H1 (cell line): ENCODE measurements at regions not wholly inside any gene's neighbourhood (a gene's known extent, or its start where the extent isn't known, plus 50 kb on each side); places are given as distances from the start of the nearest gene placed in this dataset.

ENCODE experiments used
- CTCF ChIA-PET: fragments of 300-600 bp; sonication (Branson Sonifier 250); formaldehyde crosslinking; loops from one replicate; lab custom pipeline; 2021; ENCODE audit not compliant: partially characterized antibody; lab: Charles Lee
- POLR2A ChIA-PET: fragments of 300-600 bp; sonication (Branson Sonifier 250); formaldehyde crosslinking; loops from one replicate; lab custom pipeline; 2021; ENCODE audit warnings: inconsistent platforms; ENCODE audit not compliant: partially characterized antibody; lab: Charles Lee
- DNase-seq, 2 experiments: peaks; one replicate each; pipeline versions ENCODE4 v3.0.0 to v3.0.0-alpha.2; 2010 to 2022; ENCODE audit warnings: low spot score in 2 of 2, low read depth in 1 of 2, mixed read lengths in 1 of 2
- FAIRE-seq: peaks from 2 replicates; lab custom pipeline; 2011; peaks lifted over from hg19 to GRCh38; lab: Jason Lieb, UNC
- H2AFZ ChIP-seq: 2 replicates; pipeline ENCODE4 v1.8.1; 2012; ENCODE audit warnings: low read length, inconsistent platforms
- H2AK5ac ChIP-seq: 2 replicates; pipeline ENCODE4 v1.6.1; 2013; ENCODE audit warnings: low read depth, low read length
- H2BK120ac ChIP-seq: replicated peaks from 2 replicates; pipeline ENCODE3; 2013; ENCODE audit warnings: low read depth, low read length, inconsistent platforms
- H2BK12ac ChIP-seq: 2 replicates; pipeline ENCODE4 v1.6.1; 2013; ENCODE audit warnings: low read depth, low read length
- H2BK15ac ChIP-seq: 2 replicates; pipeline ENCODE4 v1.6.1; 2013; ENCODE audit warnings: low read length
- H2BK20ac ChIP-seq: 2 replicates; pipeline ENCODE4 v1.6.1; 2013; ENCODE audit warnings: low read length
- H2BK5ac ChIP-seq: 2 replicates; pipeline ENCODE4 v1.6.1; 2013; ENCODE audit warnings: low read depth, low read length
- H3K14ac ChIP-seq: 2 replicates; pipeline ENCODE4 v1.6.1; 2013; ENCODE audit warnings: inconsistent platforms; ENCODE audit not compliant: insufficient read length
- H3K18ac ChIP-seq: 2 replicates; pipeline ENCODE4 v1.6.1; 2013; ENCODE audit warnings: low read length; ENCODE audit errors: extremely low read depth
- H3K23ac ChIP-seq: 2 replicates; pipeline ENCODE4 v1.6.1; 2013; ENCODE audit warnings: inconsistent platforms; ENCODE audit not compliant: insufficient read length
- H3K23me2 ChIP-seq: 2 replicates; pipeline ENCODE4 v1.6.1; 2013; ENCODE audit warnings: low read depth, low read length
- H3K27ac ChIP-seq: 2 replicates; pipeline ENCODE4 v1.6.1; 2011; ENCODE audit warnings: low read depth, low read length, inconsistent platforms
- H3K27me3 ChIP-seq, 4 experiments: replicated peaks in 1 of 4; 1 replicate in 1 of 4; 2 replicates in 3 of 4; pipeline versions ENCODE4 v1.6.1 to v1.8.1; 2011 to 2013; ENCODE audit warnings: low read length in 3 of 4, mild to moderate bottlenecking in 3 of 4, inconsistent platforms in 2 of 4, mixed read lengths in 2 of 4, moderate library complexity in 1 of 4; ENCODE audit not compliant: control insufficient read depth in 3 of 4, insufficient read depth in 3 of 4; ENCODE audit errors: extremely low read depth in 1 of 4
- H3K36me3 ChIP-seq, 4 experiments: 2 replicates each; pipeline versions ENCODE4 v1.6.1 to v1.8.1; 2011 to 2013; ENCODE audit warnings: mild to moderate bottlenecking in 4 of 4, low read length in 3 of 4, moderate library complexity in 2 of 4, control low read depth in 1 of 4, inconsistent platforms in 1 of 4; ENCODE audit not compliant: insufficient read depth in 4 of 4, control insufficient read depth in 2 of 4
- H3K4ac ChIP-seq: replicated peaks from 2 replicates; pipeline ENCODE3; 2013; ENCODE audit warnings: low read length, low read depth, mixed read lengths, inconsistent platforms; ENCODE audit not compliant: insufficient read length
- H3K4me1 ChIP-seq, 4 experiments: replicated peaks in 1 of 4; 1 replicate in 1 of 4; 2 replicates in 3 of 4; pipeline versions ENCODE4 v1.6.1 to v1.8.1; 2011 to 2013; ENCODE audit warnings: low read length in 3 of 4, inconsistent platforms in 2 of 4, mixed read lengths in 1 of 4; ENCODE audit not compliant: insufficient read depth in 4 of 4, control insufficient read depth in 3 of 4
- H3K4me2 ChIP-seq, 2 experiments: 2 replicates each; pipeline versions ENCODE4 v1.6.1 to v1.8.1; 2011 to 2013; ENCODE audit warnings: low read depth in 2 of 2, low read length in 2 of 2, control low read depth in 1 of 2, inconsistent platforms in 1 of 2, mild to moderate bottlenecking in 1 of 2; ENCODE audit not compliant: insufficient read depth in 1 of 2
- H3K4me3 ChIP-seq, 4 experiments: fragments of 200-600, 300-600 bp in 1 of 4; sonication (generic), shearing (Covaris generic), sonication (Bioruptor Twin) in 1 of 4; 2 replicates each; pipeline versions ENCODE4 v1.5.1 to v1.8.1; 2011 to 2016; ENCODE audit warnings: low read length in 4 of 4, low read depth in 3 of 4, control low read depth in 2 of 4, inconsistent platforms in 2 of 4, mild to moderate bottlenecking in 2 of 4, mixed read lengths in 1 of 4, moderate library complexity in 1 of 4; ENCODE audit not compliant: insufficient read depth in 2 of 4; ENCODE audit errors: extremely low read depth in 1 of 4
- H3K56ac ChIP-seq: replicated peaks from 2 replicates; pipeline ENCODE3; 2013; ENCODE audit warnings: low read depth, mild to moderate bottlenecking, mixed read lengths, low read length, inconsistent platforms; ENCODE audit not compliant: insufficient read length
- H3K79me1 ChIP-seq: 2 replicates; pipeline ENCODE4 v1.6.1; 2013; ENCODE audit warnings: low read depth, low read length, control low read depth
- H3K79me2 ChIP-seq, 2 experiments: 2 replicates each; pipeline versions ENCODE4 v1.6.1 to v1.8.1; 2012 to 2013; ENCODE audit warnings: low read length in 2 of 2, mild to moderate bottlenecking in 2 of 2, inconsistent platforms in 1 of 2; ENCODE audit not compliant: insufficient read depth in 2 of 2, control insufficient read depth in 1 of 2
- H3K9ac ChIP-seq, 4 experiments: replicated peaks in 1 of 4; 1 replicate in 1 of 4; 2 replicates in 3 of 4; pipeline versions ENCODE4 v1.6.1 to v1.8.1; 2011 to 2013; ENCODE audit warnings: low read depth in 3 of 4, low read length in 3 of 4, control low read depth in 2 of 4, mild to moderate bottlenecking in 2 of 4, moderate library complexity in 2 of 4, inconsistent platforms in 1 of 4; ENCODE audit errors: extremely low read depth in 1 of 4
- H3K9me3 ChIP-seq, 2 experiments: 2 replicates each; pipeline versions ENCODE4 v1.6.1 to v1.8.1; 2012 to 2013; ENCODE audit warnings: mild to moderate bottlenecking in 2 of 2, moderate library complexity in 2 of 2, control low read depth in 1 of 2, inconsistent platforms in 1 of 2, low read depth in 1 of 2, low read length in 1 of 2, mixed read lengths in 1 of 2; ENCODE audit not compliant: insufficient read depth in 2 of 2
- H4K20me1 ChIP-seq, 2 experiments: replicated peaks in 1 of 2; 2 replicates each; pipeline versions ENCODE3 to v1.8.1; 2011 to 2013; ENCODE audit warnings: inconsistent platforms in 2 of 2, low read length in 2 of 2, mild to moderate bottlenecking in 1 of 2; ENCODE audit not compliant: insufficient read depth in 2 of 2, control insufficient read depth in 1 of 2
- H4K5ac ChIP-seq: 2 replicates; pipeline ENCODE4 v1.6.1; 2013; ENCODE audit warnings: low read length, low read depth, mixed read lengths, inconsistent platforms; ENCODE audit not compliant: insufficient read length
- H4K8ac ChIP-seq: 2 replicates; pipeline ENCODE4 v1.8.0; 2013; ENCODE audit warnings: mild to moderate bottlenecking, moderate library complexity, low read length, inconsistent platforms; ENCODE audit not compliant: insufficient read depth; ENCODE audit errors: extremely low read depth
- H4K91ac ChIP-seq: replicated peaks from 2 replicates; pipeline ENCODE3; 2013; ENCODE audit warnings: low read length, mixed read lengths, inconsistent platforms; ENCODE audit not compliant: insufficient read length
- ASH2L ChIP-seq: fragments of 200-600, 300-600 bp; sonication (generic); IDR thresholded peaks from one replicate; pipeline ENCODE4 v1.7.1; 2017; ENCODE audit warnings: low read length
- BACH1 ChIP-seq: IDR thresholded peaks from 2 replicates; pipeline ENCODE4 v1.6.1; 2012; ENCODE audit warnings: low read length, improper control_type of control experiment
- CBX5 ChIP-seq: fragments of 300-800, 300-1000 bp; sonication (generic); IDR thresholded peaks from 2 replicates; pipeline ENCODE4 v1.7.1; 2016; ENCODE audit warnings: antibody characterized with exemption, low read length, low read depth
- EZH2 ChIP-seq: fragments of 200-600 bp; sonication (generic); IDR thresholded peaks from 2 replicates; pipeline ENCODE4 v1.7.1; 2012; ENCODE audit warnings: low read depth, mild to moderate bottlenecking, moderate library complexity, low read length, inconsistent platforms; ENCODE audit not compliant: severe bottlenecking
- GTF2F1 ChIP-seq: IDR thresholded peaks from 2 replicates; pipeline ENCODE4 v1.6.1; 2012; ENCODE audit warnings: low read depth, low read length, improper control_type of control experiment, borderline replicate concordance
- KDM5A ChIP-seq: fragments of 200-600 bp; IDR thresholded peaks from 2 replicates; pipeline ENCODE4 v1.7.1; 2012; ENCODE audit warnings: mild to moderate bottlenecking, low read length, inconsistent platforms, mixed read lengths
- MAFK ChIP-seq: IDR thresholded peaks from 2 replicates; pipeline ENCODE4 v1.6.1; 2012; ENCODE audit warnings: low read depth, mild to moderate bottlenecking, improper control_type of control experiment, low read length
- RAD21 ChIP-seq, 2 experiments: IDR thresholded peaks in 1 of 2; conservative IDR thresholded peaks in 1 of 2; 2 replicates each; pipeline ENCODE4 v1.6.1; 2011; ENCODE audit warnings: low read depth in 2 of 2, low read length in 2 of 2, improper control_type of control experiment in 1 of 2, inconsistent platforms in 1 of 2, mild to moderate bottlenecking in 1 of 2, moderate library complexity in 1 of 2
- SAP30 ChIP-seq: fragments of 300-600 bp; sonication (generic); IDR thresholded peaks from 2 replicates; pipeline ENCODE4 v1.7.1; 2012; ENCODE audit warnings: low read length, moderate library complexity, mild to moderate bottlenecking, inconsistent platforms; ENCODE audit not compliant: insufficient read depth, insufficient replicate concordance
- SIN3A ChIP-seq, 2 experiments: IDR thresholded peaks in 1 of 2; conservative IDR thresholded peaks in 1 of 2; 2 replicates each; pipeline ENCODE4 v1.6.1; 2011 to 2012; ENCODE audit warnings: low read length in 2 of 2, improper control_type of control experiment in 1 of 2, low read depth in 1 of 2, mild to moderate bottlenecking in 1 of 2
- SP2 ChIP-seq: IDR thresholded peaks from 2 replicates; pipeline ENCODE4 v1.6.1; 2012; ENCODE audit warnings: mild to moderate bottlenecking, low read length, inconsistent platforms
- SP4 ChIP-seq: IDR thresholded peaks from 2 replicates; pipeline ENCODE4 v1.6.1; 2012; ENCODE audit warnings: low read length, inconsistent platforms
- SRF ChIP-seq: IDR thresholded peaks from 2 replicates; pipeline ENCODE4 v1.6.1; 2011; ENCODE audit warnings: mild to moderate bottlenecking, low read depth, low read length, moderate library complexity
- ZNF274 ChIP-seq: IDR thresholded peaks from 2 replicates; pipeline ENCODE4 v1.7.0; 2012; ENCODE audit warnings: low read length, borderline replicate concordance; ENCODE audit errors: extremely low read depth
- WGBS, 2 experiments: shearing (Covaris generic) in 1 of 2; methylation state at CpG; one replicate each; pipeline versions ENCODE4 v1.1.6 to v1.1.7; 2013 to 2015; ENCODE audit warnings: low lambda C conversion rate in 2 of 2, mixed read lengths in 2 of 2, inconsistent platforms in 1 of 2, low coverage in 1 of 2, missing lambda C conversion rate in 1 of 2; ENCODE audit not compliant: insufficient replicate concordance in 2 of 2, insufficient coverage in 1 of 2, insufficient read length in 1 of 2; ENCODE audit errors: extremely low coverage in 1 of 2, missing lambda C conversion rate in 1 of 2; 5-methylcytosine and 5-hydroxymethylcytosine counted together

- H2BK5ac ChIP-seq, result no peak overlapping the region
- TF ChIP-seq CBX5, result no peak
- TF ChIP-seq SRF, result no peak
- TF ChIP-seq ZNF274, result no peak
- TF ChIP-seq ASH2L, result no peak
- no peak for TF ChIP-seq SAP30
- no peak for TF ChIP-seq RAD21 (IDR thresholded peaks at IDR 0.05 in 1 of 2, conservative IDR thresholded peaks at IDR 0.05 in 1 of 2; ENCODE audit: low read depth in 2 of 2, low read length in 2 of 2)
- TF ChIP-seq SP2, result no peak
- TF ChIP-seq BACH1, result no peak
- no peak for TF ChIP-seq SP4
- TF ChIP-seq GTF2F1, result no peak
- no peak for TF ChIP-seq SIN3A (conservative IDR thresholded peaks at IDR 0.05 in 1 of 2, IDR thresholded peaks at IDR 0.05 in 1 of 2; ENCODE audit: low read depth in 1 of 2, low read length in 2 of 2)
- TF ChIP-seq KDM5A, result no peak
- TF ChIP-seq EZH2, result no peak
- TF ChIP-seq MAFK, result no peak
Observed at GRCh38 chr21:16678429-16679160, 834.2 kb upstream of the CXADR start.

More at GRCh38 chr21:16678429-16679160, 834.2 kb upstream of the CXADR start:
- Histone ChIP-seq H3K4me1 (no peaks in the 10 kb centered on the region), H4K20me1 (no peaks in the 10 kb centered on the region), H3K27me3 (no peaks in the 10 kb centered on the region), H3K79me2 (no peaks in the 10 kb centered on the region), H2BK15ac (no peak overlapping the region), H4K8ac (no peak overlapping the region), H3K27ac (no peak overlapping the region), H3K56ac (no peak overlapping the region), H2BK12ac (no peak overlapping the region), H2BK120ac (no peak overlapping the region), H3K79me1 (no peaks in the 10 kb centered on the region), H4K5ac (no peak overlapping the region), H3K4me3 (no peak overlapping the region), H4K91ac (no peak overlapping the region), H2AK5ac (no peak overlapping the region), H3K18ac (no peak overlapping the region), H3K23ac (no peak overlapping the region), H3K4ac (no peak overlapping the region), H3K14ac (no peak overlapping the region), H3K9ac (no peak overlapping the region), H3K36me3 (no peaks in the 10 kb centered on the region), H2AFZ (no peak overlapping the region; the same call in 1 of the 2 replicates), H2BK20ac (no peak overlapping the region), H3K9me3 (no peaks in the 10 kb centered on the region), H3K23me2 (no peaks in the 10 kb centered on the region), H3K4me2 (no peak overlapping the region)
- CTCF ChIA-PET, result no interaction called here
- DNase-seq, result no peak
- no peak for FAIRE-seq
- 95% methylated on average over 3 of the region's 3 CpGs; no CpG with 5 or more reads in 1 of the 2 experiments for WGBS, 2 experiments
- POLR2A ChIA-PET, result no interaction called here
